HepG2 (cell line): ENCODE measurements at regions not wholly inside any gene's neighbourhood (a gene's known extent, or its start where the extent isn't known, plus 50 kb on each side); places are given as distances from the start of the nearest gene placed in this dataset.

Experiments used
- CTCF ChIP-seq: sonication (generic); formaldehyde crosslinking; IDR thresholded peaks from 2 replicates; pipeline ENCODE4 v1.5.0; 2020; ENCODE audit warnings: mild to moderate bottlenecking, missing genetic modification reagents, moderate library complexity
- GTF2F1 ChIP-seq: fragments of 150-350 bp; IDR thresholded peaks from 2 replicates; pipeline ENCODE4 v1.6.1; 2014; ENCODE audit warnings: low read length
- MYC ChIP-seq: sonication (generic); formaldehyde crosslinking; IDR thresholded peaks from 2 replicates; pipeline ENCODE4 v1.9.0; 2021; ENCODE audit warnings: missing genetic modification reagents, borderline replicate concordance
- POLR2AphosphoS5 ChIP-seq: IDR thresholded peaks from 2 replicates; pipeline ENCODE4 v1.6.1; 2012; ENCODE audit warnings: low read depth, low read length

GRCh38 chr10:130430852-130431704 lies 294.9 kb downstream of the GLRX3 start:
- TF ChIP-seq MYC, result no peak
- no peak for TF ChIP-seq CTCF (CRISPR knock-in tag)
- TF ChIP-seq GTF2F1, result no peak
- no peak for TF ChIP-seq POLR2AphosphoS5
